Chondrocyte (in vitro differentiated cells): ENCODE measurements at regions not wholly inside any gene's neighbourhood (a gene's known extent, or its start where the extent isn't known, plus 50 kb on each side); places are given as distances from the start of the nearest gene placed in this dataset.

ENCODE experiments used
- DNase-seq: peaks from one replicate; pipeline ENCODE4 v3.0.0; 2021; ENCODE audit warnings: mixed read lengths, low spot score
- H3K27ac Mint-ChIP-seq: one replicate; pipeline ENCODE4 v1.8.0; 2021; ENCODE audit warnings: mild to moderate bottlenecking, moderate library complexity, mixed read lengths; ENCODE audit not compliant: unreplicated experiment
- H3K27me3 Mint-ChIP-seq: 2 replicates; pipeline ENCODE4 v1.8.0; 2021; ENCODE audit warnings: low read depth, mixed read lengths
- H3K36me3 Mint-ChIP-seq: 2 replicates; pipeline ENCODE4 v1.8.0; 2021; ENCODE audit warnings: low read depth, mixed read lengths
- H3K4me1 Mint-ChIP-seq: 2 replicates; pipeline ENCODE4 v1.8.0; 2021; ENCODE audit warnings: low read depth, mild to moderate bottlenecking, mixed read lengths
- H3K4me3 Mint-ChIP-seq: one replicate; pipeline ENCODE4 v1.8.0; 2021; ENCODE audit warnings: mild to moderate bottlenecking, moderate library complexity, mixed read lengths; ENCODE audit not compliant: unreplicated experiment
- H3K9me3 Mint-ChIP-seq: 2 replicates; pipeline ENCODE4 v1.8.0; 2021; ENCODE audit warnings: low read depth, mixed read lengths
- CTCF ChIP-seq: fragments of 200-600 bp; sonication (generic); IDR thresholded peaks from 2 replicates; pipeline ENCODE4 v1.5.0; 2021; ENCODE audit warnings: antibody characterized with exemption, mild to moderate bottlenecking, moderate library complexity

GRCh38 chr4:104818579-104818978, 323.9 kb upstream of the CXXC4 start:
- no peak for DNase-seq
- Mint-ChIP-seq H3K4me1 (no peaks in the 10 kb centered on the region), H3K27me3 (peaks cover 2% of the 10 kb centered on the region), H3K9me3 (peaks cover 3% of the 10 kb centered on the region), H3K36me3 (no peaks in the 10 kb centered on the region), H3K4me3 (no peak overlapping the region), H3K27ac (no peak overlapping the region)
- no peak for TF ChIP-seq CTCF

- Mint-ChIP-seq H3K4me1 (no peaks in the 10 kb centered on the region), H3K27me3 (peaks cover 13% of the 10 kb centered on the region), H3K9me3 (no peaks in the 10 kb centered on the region), H3K27ac (no peak overlapping the region), H3K4me3 (no peak overlapping the region), H3K36me3 (no peaks in the 10 kb centered on the region)
- TF ChIP-seq CTCF = no peak
- DNase-seq = no peak
These were observed 320.5 kb upstream of the TET2 start for GRCh38 chr4:104826171-104826570.

- Mint-ChIP-seq H3K9me3 (no peaks in the 10 kb centered on the region), H3K4me3 (no peak overlapping the region), H3K27ac (no peak overlapping the region), H3K4me1 (no peaks in the 10 kb centered on the region), H3K27me3 (peaks cover 13% of the 10 kb centered on the region), H3K36me3 (no peaks in the 10 kb centered on the region)
- DNase-seq = no peak
- no peak for TF ChIP-seq CTCF
These were observed 316.9 kb upstream of the TET2 start for GRCh38 chr4:104829761-104830160.

- no peak overlapping the region for H3K4me3 Mint-ChIP-seq
- no peaks in the 10 kb centered on the region for H3K9me3 Mint-ChIP-seq
- no peak for TF ChIP-seq CTCF
- no peak for DNase-seq
- H3K27ac Mint-ChIP-seq = no peak overlapping the region
- no peaks in the 10 kb centered on the region for H3K4me1 Mint-ChIP-seq
- H3K27me3 Mint-ChIP-seq = peaks cover 7% of the 10 kb centered on the region
- no peaks in the 10 kb centered on the region for H3K36me3 Mint-ChIP-seq
These were observed 298.0 kb upstream of the TET2 start for GRCh38 chr4:104848597-104849225.

- no peaks in the 10 kb centered on the region for H3K36me3 Mint-ChIP-seq
- H3K4me3 Mint-ChIP-seq = no peak overlapping the region
- peaks cover 8% of the 10 kb centered on the region for H3K9me3 Mint-ChIP-seq
- H3K27me3 Mint-ChIP-seq = peaks cover 16% of the 10 kb centered on the region
- no peak for TF ChIP-seq CTCF
- H3K27ac Mint-ChIP-seq = no peak overlapping the region
- H3K4me1 Mint-ChIP-seq = no peaks in the 10 kb centered on the region
- DNase-seq = no peak
These were observed 287.0 kb upstream of the TET2 start for GRCh38 chr4:104859601-104860237.
